ENCODE measurements at regions not wholly inside any gene's neighbourhood (a gene's known extent, or its start where the extent isn't known, plus 50 kb on each side); places are given as distances from the start of the nearest gene placed in this dataset.

GRCh38 chr4:30632751-30633150, 87.4 kb upstream of the PCDH7 start:
- TF ChIP-seq POLR2AphosphoS5 (IDR thresholded peaks at IDR 0.05; ENCODE audit: low read depth), result no peak
- no peak for TF ChIP-seq ZNF114 (CRISPR knock-in tag; IDR thresholded peaks at IDR 0.05)
- TF ChIP-seq NANOG (IDR thresholded peaks at IDR 0.05; ENCODE audit: borderline replicate concordance), result no peak
- TF ChIP-seq REST (IDR thresholded peaks at IDR 0.05; ENCODE audit: unreplicated experiment), result no peak
- no peak for TF ChIP-seq JUNB (IDR thresholded peaks at IDR 0.05; ENCODE audit: unreplicated experiment)
- TF ChIP-seq ETS1 (IDR thresholded peaks at IDR 0.05), result no peak
- no peak for TF ChIP-seq EZH2 (IDR thresholded peaks at IDR 0.05; ENCODE audit: low read depth, unreplicated experiment)
- no peak for TF ChIP-seq CTCF (conservative IDR thresholded peaks at IDR 0.05; ENCODE audit: low read depth in 2 of 2)
- no peak for TF ChIP-seq CREB1 (CRISPR knock-in tag; IDR thresholded peaks at IDR 0.05; ENCODE audit: low read depth)
- no peak for TF ChIP-seq ZNF331 (CRISPR knock-in tag; IDR thresholded peaks at IDR 0.05; ENCODE audit: low read depth)
- TF ChIP-seq EZH2phosphoT487 (IDR thresholded peaks at IDR 0.05; ENCODE audit: unreplicated experiment), result no peak
- TF ChIP-seq ZNF462 (CRISPR knock-in tag; IDR thresholded peaks at IDR 0.05), result no peak
- no peak for TF ChIP-seq STAT1 (IDR thresholded peaks at IDR 0.05; ENCODE audit: unreplicated experiment)
- Mint-ChIP-seq H3K27me3 (ENCODE audit: insufficient read depth, low read depth, poor library complexity) (peaks cover 2% of the 10 kb centered on the region), H3K27ac (no peak overlapping the region), H3K4me3 (no peak overlapping the region), H3K9me3 (no peaks in the 10 kb centered on the region; the same call in 1 of the 3 replicates), H3K36me3 (ENCODE audit: low read depth) (no peaks in the 10 kb centered on the region), H3K4me1 (no peaks in the 10 kb centered on the region)
- ATAC-seq (no peak), DNase-seq (ENCODE audit: low spot score) (no peak)
- Histone ChIP-seq H3F3A (replicated peaks; ENCODE audit: low read depth) (no peaks in the 10 kb centered on the region), H3K4me2 (no peak overlapping the region), H3K4me1 (ENCODE audit: insufficient read depth) (0 out of 2 replicates have a peak, but pooled peaks cover 4% of the 10 kb centered on the region), H3K27ac (ENCODE audit: low read depth) (no peak overlapping the region), H4K20me1 (replicated peaks; ENCODE audit: insufficient read depth) (no peaks in the 10 kb centered on the region), H3K27me3 (ENCODE audit: insufficient read depth) (no peaks in the 10 kb centered on the region), H3K4me3 (no peak overlapping the region), H3K36me3 (ENCODE audit: insufficient read depth) (no peaks in the 10 kb centered on the region), H2AFZ (no peak overlapping the region), H3K9me2 (ENCODE audit: insufficient read depth) (peaks cover 3% of the 10 kb centered on the region; the same call in 1 of the 2 replicates), H3K79me2 (replicated peaks; ENCODE audit: insufficient read depth) (no peaks in the 10 kb centered on the region)
